SK-N-MC (cell line): ENCODE measurements at regions not wholly inside any gene's neighbourhood (a gene's known extent, or its start where the extent isn't known, plus 50 kb on each side); places are given as distances from the start of the nearest gene placed in this dataset.

Source experiments
- EZH2 ChIP-seq: fragments of 200-600 bp; sonication (generic); IDR thresholded peaks from one replicate; pipeline ENCODE4 v1.6.1; 2017; ENCODE audit warnings: antibody characterized with exemption
- POLR2AphosphoS5 ChIP-seq: IDR thresholded peaks from 2 replicates; pipeline ENCODE4 v1.6.1; 2012; ENCODE audit warnings: mild to moderate bottlenecking, low read depth, low read length, borderline replicate concordance

- no peak for TF ChIP-seq POLR2AphosphoS5
- no peak for TF ChIP-seq EZH2
Measured at GRCh38 chr5:163363389-163363788, 74.0 kb upstream of the CCNG1 start.
